GM12878 (cell line): ENCODE measurements at regions not wholly inside any gene's neighbourhood (a gene's known extent, or its start where the extent isn't known, plus 50 kb on each side); places are given as distances from the start of the nearest gene placed in this dataset.
"Not testable (repeated sequence)": the region's sequence is repeated elsewhere in the genome, so short reads cannot be mapped to it uniquely, and the experiment has no call there.

Experiments used
- ATAC-seq: fragments of 200-7000 bp; cut with Tn5 transposase; 3 replicates; pipeline ENCODE4 v1.9.1; 2020; ENCODE audit warnings: mild to moderate bottlenecking, moderate library complexity
- BruUV-seq: library from RNA; stranded (reverse); fragments of 400-500 nt; replicated peaks from 2 replicates; lab custom pipeline; 2021; lab: Mats Ljungman, UMichigan
- CTCF ChIA-PET: fragments of 300-600 bp; sonication (Branson Sonifier 250); formaldehyde crosslinking; extraction: SDS; loops from one replicate; lab custom pipeline; 2021; ENCODE audit warnings: inconsistent platforms; lab: Yijun Ruan, JAX
- POLR2A ChIA-PET: fragments of 350-600 bp; formaldehyde crosslinking; extraction: SDS; loops from one replicate; lab custom pipeline; 2021; ENCODE audit warnings: inconsistent platforms; lab: Charles Lee
- RAD21 ChIA-PET: fragments of 300-600 bp; sonication (Branson Sonifier 250); formaldehyde crosslinking; loops from one replicate; lab custom pipeline; 2023; ENCODE audit warnings: antibody characterized with exemption; ENCODE audit not compliant: unreplicated experiment; lab: Charles Lee
- SMC1A ChIA-PET: fragments of 300-600 bp; sonication (Branson Sonifier 250); formaldehyde crosslinking; loops from one replicate; lab custom pipeline; 2023; ENCODE audit not compliant: unreplicated experiment, uncharacterized antibody; lab: Charles Lee
- DNase-seq: peaks from one replicate; pipeline ENCODE4 v3.0.0-alpha.2; 2011; ENCODE audit warnings: low read depth, low spot score
- FAIRE-seq: peaks from 3 replicates; lab custom pipeline; 2011; peaks lifted over from hg19 to GRCh38; lab: Jason Lieb, UNC
- H2AFZ ChIP-seq: 2 replicates; pipeline ENCODE4 v1.6.0; 2011; ENCODE audit warnings: low read depth, low read length, control low read depth; ENCODE audit not compliant: control insufficient read depth
- H3K27ac ChIP-seq: 2 replicates; pipeline ENCODE4 v1.5.1; 2011; ENCODE audit warnings: control low read depth; ENCODE audit not compliant: control insufficient read depth, insufficient read depth
- H3K27me3 ChIP-seq, 2 experiments: replicated peaks in 1 of 2; 2 replicates each; pipeline versions ENCODE4 v1.6.0 to v1.6.1; 2011; ENCODE audit warnings: low read length in 1 of 2; ENCODE audit not compliant: control insufficient read depth in 2 of 2, insufficient read depth in 2 of 2
- H3K36me3 ChIP-seq, 2 experiments: 2 replicates each; pipeline ENCODE4 v1.5.1; 2011; ENCODE audit warnings: low read length in 1 of 2; ENCODE audit not compliant: control insufficient read depth in 2 of 2, insufficient read depth in 2 of 2
- H3K4me1 ChIP-seq: 2 replicates; pipeline ENCODE4 v1.6.1; 2011; ENCODE audit warnings: mild to moderate bottlenecking, low read length, moderate library complexity, mixed read lengths; ENCODE audit not compliant: control insufficient read depth, insufficient read depth
- H3K4me2 ChIP-seq: 2 replicates; pipeline ENCODE4 v1.6.0; 2011; ENCODE audit warnings: control low read depth; ENCODE audit not compliant: control insufficient read depth, insufficient read depth
- H3K4me3 ChIP-seq: fragments of 200-600 bp; sonication (generic); 2 replicates; pipeline ENCODE4 v1.5.1; 2016
- H3K79me2 ChIP-seq: 2 replicates; pipeline ENCODE4 v1.6.0; 2011; ENCODE audit warnings: low read length; ENCODE audit not compliant: control insufficient read depth, insufficient read depth
- H3K9ac ChIP-seq: 2 replicates; pipeline ENCODE4 v1.8.0; 2011; ENCODE audit warnings: low read length, control low read depth, mixed read lengths; ENCODE audit not compliant: control insufficient read depth, insufficient read depth
- H3K9me3 ChIP-seq: replicated peaks from 3 replicates; pipeline ENCODE4 v1.5.1; 2011; ENCODE audit warnings: mild to moderate bottlenecking, low read length; ENCODE audit not compliant: control insufficient read depth, insufficient read depth
- H4K20me1 ChIP-seq: 2 replicates; pipeline ENCODE4 v1.6.0; 2011; ENCODE audit not compliant: control insufficient read depth, insufficient read depth
- ASH2L ChIP-seq: fragments of 300-600, 200-600 bp; sonication (generic); IDR thresholded peaks from 2 replicates; pipeline ENCODE4 v1.6.1; 2017; ENCODE audit warnings: low read depth, mild to moderate bottlenecking, borderline replicate concordance
- CBX3 ChIP-seq: fragments of 200-600 bp; sonication (generic); IDR thresholded peaks from 2 replicates; pipeline ENCODE4 v1.6.1; 2016; ENCODE audit warnings: low read depth, borderline replicate concordance
- FOS ChIP-seq: IDR thresholded peaks from 3 replicates; pipeline ENCODE4 v1.6.1; 2011; ENCODE audit warnings: borderline replicate concordance; ENCODE audit not compliant: insufficient read length; ENCODE audit errors: extremely low read depth
- IKZF2 ChIP-seq, 2 experiments: fragments of 450-650 bp; IDR thresholded peaks; 2 replicates each; pipeline ENCODE4 v1.6.1; 2017; ENCODE audit warnings: mild to moderate bottlenecking in 2 of 2, moderate library complexity in 2 of 2
- PRDM15 ChIP-seq: fragments of 450-650 bp; formaldehyde crosslinking; IDR thresholded peaks from 2 replicates; pipeline ENCODE4 v1.4.0; 2020; ENCODE audit warnings: mild to moderate bottlenecking, moderate library complexity
- SIX5 ChIP-seq: IDR thresholded peaks from 2 replicates; pipeline ENCODE4 v1.6.1; 2011; ENCODE audit warnings: mild to moderate bottlenecking, low read depth, low read length, moderate library complexity; ENCODE audit not compliant: severe bottlenecking
- SKIL ChIP-seq: fragments of 450-650 bp; IDR thresholded peaks from 2 replicates; pipeline ENCODE4 v1.6.1; 2017; ENCODE audit warnings: mild to moderate bottlenecking, low read depth, inconsistent platforms; ENCODE audit not compliant: poor library complexity, severe bottlenecking
- ZNF24 ChIP-seq: fragments of 450-650 bp; IDR thresholded peaks from 2 replicates; pipeline ENCODE4 v1.6.1; 2017; ENCODE audit warnings: antibody characterized with exemption, mild to moderate bottlenecking
- ZNF622 ChIP-seq: fragments of 450-650 bp; IDR thresholded peaks from 2 replicates; pipeline ENCODE4 v1.6.1; 2017; ENCODE audit warnings: mild to moderate bottlenecking, inconsistent platforms
- WGBS: methylation state at CpG from one replicate; pipeline ENCODE4 v1.1.6; 2016; ENCODE audit warnings: low lambda C conversion rate; ENCODE audit not compliant: insufficient replicate concordance, insufficient coverage; ENCODE audit errors: missing lambda C conversion rate; 5-methylcytosine and 5-hydroxymethylcytosine counted together
- in situ Hi-C: fragments of 300-500 bp; cut with MboI; formaldehyde crosslinking; loops from 9 replicates; pipeline ENCODE4 v1.14.3; 2018; ENCODE audit warnings: mixed read lengths
- intact Hi-C: fragments of 100-400 bp; cut with micrococcal nuclease; formaldehyde crosslinking; loops from one replicate; pipeline ENCODE4 v1.14.2; 2022; ENCODE audit not compliant: unreplicated experiment

GRCh38 chr1:238690415-238690814, 696.0 kb upstream of the CHRM3 start:
- no peak for ATAC-seq
- in situ Hi-C loops: no loop called here
- intact Hi-C loops: no loop called here
- TF ChIP-seq SKIL (no peak), IKZF2 (IDR thresholded peaks at IDR 0.05) (no peak), FOS (no peak), ASH2L (no peak), CBX3 (no peak), ZNF24 (no peak), ZNF622 (no peak), PRDM15 (CRISPR knock-in tag) (no peak), SIX5 (no peak)
- Histone ChIP-seq H3K36me3 (no peaks in the 10 kb centered on the region), H2AFZ (no peak overlapping the region), H3K4me2 (no peak overlapping the region), H3K27ac (no peak overlapping the region), H3K4me1 (no peaks in the 10 kb centered on the region), H4K20me1 (no peaks in the 10 kb centered on the region), H3K79me2 (no peaks in the 10 kb centered on the region), H3K27me3 (no peaks in the 10 kb centered on the region), H3K9me3 (no peaks in the 10 kb centered on the region), H3K9ac (no peak overlapping the region), H3K4me3 (no peak overlapping the region)
- ChIA-PET SMC1A (interaction anchor here (0.8 kb wide), 1 partner anchor 83 kb away, joined by 3 read pairs; no protein-coding TSS in a partner anchor), RAD21 (no interaction called here), CTCF (interaction anchor here (0.8 to 1.0 kb wide), 2 partner anchors 84 to 284 kb away, joined by 3 to 4 read pairs; no protein-coding TSS in a partner anchor), POLR2A (no interaction called here)
- no TSS peak for BruUV-seq
- FAIRE-seq: no peak
- no peak for DNase-seq

- ATAC-seq, H3K79me2 ChIP-seq, H3K4me1 ChIP-seq, POLR2A ChIA-PET, RAD21 ChIA-PET, in situ Hi-C loops, H3K4me3 ChIP-seq, H3K4me2 ChIP-seq, H3K9ac ChIP-seq, FAIRE-seq, H3K9me3 ChIP-seq, H3K36me3 ChIP-seq, H2AFZ ChIP-seq, H3K27me3 ChIP-seq, intact Hi-C loops, CTCF ChIA-PET, H3K27ac ChIP-seq, DNase-seq, BruUV-seq, SMC1A ChIA-PET, H4K20me1 ChIP-seq: not testable (repeated sequence)
- WGBS: 76% methylated on average over 11 of the region's 27 CpGs
Observed at GRCh38 chr1:238684576-238684975, 701.8 kb upstream of the CHRM3 start.
